GM12874 (cell line): ENCODE measurements at regions not wholly inside any gene's neighbourhood (a gene's known extent, or its start where the extent isn't known, plus 50 kb on each side); places are given as distances from the start of the nearest gene placed in this dataset.

Experiments used
- TF ChIP-seq, protein P1 (sequence below): IDR thresholded peaks from 2 replicates; pipeline ENCODE4 v1.5.1; 2011; ENCODE audit warnings: low read depth, mild to moderate bottlenecking, control low read depth, low read length, moderate library complexity; ENCODE audit not compliant: insufficient read depth

DNA sequence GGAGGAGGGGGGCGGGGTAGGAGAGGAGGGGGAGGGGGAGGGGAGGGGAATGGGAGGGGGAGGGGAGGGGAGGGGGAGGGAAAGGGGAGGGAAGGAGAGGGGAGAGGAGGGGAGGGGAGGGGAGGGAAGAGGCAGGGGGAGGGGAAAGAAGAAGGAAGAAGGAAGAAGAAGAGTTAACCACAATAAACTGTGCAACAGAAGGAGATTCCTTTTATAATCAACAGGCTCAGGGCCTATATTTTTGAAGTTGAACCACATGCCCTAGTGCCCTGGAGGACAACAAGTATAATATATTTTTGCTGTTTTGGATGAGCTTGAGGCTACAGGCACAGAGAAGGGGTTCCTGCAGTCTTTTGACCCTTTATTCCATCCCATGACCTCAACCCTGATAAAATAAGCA, 228.2 kb upstream of the IRF2BP2 start:
- TF ChIP-seq, protein P1, sequence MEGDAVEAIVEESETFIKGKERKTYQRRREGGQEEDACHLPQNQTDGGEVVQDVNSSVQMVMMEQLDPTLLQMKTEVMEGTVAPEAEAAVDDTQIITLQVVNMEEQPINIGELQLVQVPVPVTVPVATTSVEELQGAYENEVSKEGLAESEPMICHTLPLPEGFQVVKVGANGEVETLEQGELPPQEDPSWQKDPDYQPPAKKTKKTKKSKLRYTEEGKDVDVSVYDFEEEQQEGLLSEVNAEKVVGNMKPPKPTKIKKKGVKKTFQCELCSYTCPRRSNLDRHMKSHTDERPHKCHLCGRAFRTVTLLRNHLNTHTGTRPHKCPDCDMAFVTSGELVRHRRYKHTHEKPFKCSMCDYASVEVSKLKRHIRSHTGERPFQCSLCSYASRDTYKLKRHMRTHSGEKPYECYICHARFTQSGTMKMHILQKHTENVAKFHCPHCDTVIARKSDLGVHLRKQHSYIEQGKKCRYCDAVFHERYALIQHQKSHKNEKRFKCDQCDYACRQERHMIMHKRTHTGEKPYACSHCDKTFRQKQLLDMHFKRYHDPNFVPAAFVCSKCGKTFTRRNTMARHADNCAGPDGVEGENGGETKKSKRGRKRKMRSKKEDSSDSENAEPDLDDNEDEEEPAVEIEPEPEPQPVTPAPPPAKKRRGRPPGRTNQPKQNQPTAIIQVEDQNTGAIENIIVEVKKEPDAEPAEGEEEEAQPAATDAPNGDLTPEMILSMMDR, result no peak

DNA sequence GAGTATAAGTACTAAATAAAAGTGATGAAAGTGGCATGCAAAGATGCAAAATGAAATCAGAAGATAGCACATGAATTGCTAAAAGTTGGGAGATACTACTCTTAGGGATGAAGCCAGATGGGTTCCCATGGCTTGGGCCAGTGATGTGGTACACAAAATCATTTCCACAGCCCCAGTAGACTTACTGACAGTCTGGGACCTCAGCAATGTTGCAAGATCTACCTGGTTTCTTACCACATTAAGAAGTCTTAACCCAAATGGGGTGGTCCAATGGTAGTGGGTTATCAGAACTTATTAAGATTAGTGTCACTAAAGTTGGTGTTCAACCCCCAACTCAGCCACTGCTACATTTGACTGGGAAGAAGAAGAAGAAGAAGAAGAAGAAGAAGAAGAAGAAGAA, 227.7 kb upstream of the IRF2BP2 start:
- TF ChIP-seq, protein P1, result no peak

DNA sequence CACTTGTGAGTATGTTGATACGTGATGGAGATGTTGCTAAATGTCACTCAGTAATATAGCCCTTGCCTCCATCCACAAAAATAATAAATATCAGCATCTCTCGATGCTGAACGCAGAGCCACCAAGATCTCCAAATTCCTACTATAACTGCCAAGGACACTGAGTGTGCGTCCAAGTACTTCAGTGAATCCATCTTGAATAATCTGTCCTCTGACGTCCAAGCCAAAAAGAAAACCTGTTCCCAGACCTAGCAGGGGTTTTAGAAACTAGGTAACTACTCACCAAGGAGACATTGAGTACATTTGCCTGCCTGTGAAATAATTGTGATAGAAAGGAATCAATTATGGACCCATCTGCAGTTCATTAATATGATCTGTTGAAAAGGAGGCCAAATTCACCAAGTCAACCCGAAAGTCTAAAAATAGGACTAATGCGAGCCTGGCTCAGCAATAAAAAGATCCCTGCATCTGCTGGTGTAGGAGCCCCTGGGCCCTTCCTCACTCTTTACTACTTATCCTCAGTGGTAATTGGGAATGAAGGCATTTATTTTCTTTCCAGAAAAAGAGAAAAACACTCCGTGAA, 226.9 kb upstream of the IRF2BP2 start:
- TF ChIP-seq, protein P1, result no peak

DNA sequence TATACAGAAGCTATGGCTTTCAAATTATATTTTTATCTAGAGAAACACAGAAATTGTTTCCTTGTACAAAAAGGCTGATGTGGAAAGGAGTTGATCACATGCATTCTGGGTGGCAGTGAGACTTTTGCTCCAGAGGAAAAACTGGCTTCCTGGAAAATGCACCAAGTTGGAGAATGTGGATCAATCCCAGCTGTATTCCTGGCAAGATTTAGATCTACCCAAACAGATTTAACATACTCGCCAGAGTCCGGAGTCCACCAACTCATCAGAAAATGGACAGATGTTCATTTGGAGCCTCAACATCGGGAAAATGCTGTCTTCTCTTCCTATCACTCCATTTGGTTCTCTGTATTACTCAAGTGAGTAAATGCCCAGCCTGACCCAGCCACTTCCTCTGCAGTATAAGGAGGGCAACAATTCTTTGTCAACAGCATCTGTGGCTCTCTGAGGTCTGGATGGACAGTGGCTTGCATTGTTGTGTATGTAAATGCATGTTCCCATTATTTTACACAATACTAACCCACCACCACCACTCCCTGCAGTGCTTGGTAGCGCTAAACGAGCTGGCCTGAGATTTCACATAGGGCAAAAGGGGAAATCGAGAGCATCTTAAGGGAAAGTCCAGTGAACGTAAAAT, 226.2 kb upstream of the IRF2BP2 start:
- TF ChIP-seq, protein P1, result no peak

DNA sequence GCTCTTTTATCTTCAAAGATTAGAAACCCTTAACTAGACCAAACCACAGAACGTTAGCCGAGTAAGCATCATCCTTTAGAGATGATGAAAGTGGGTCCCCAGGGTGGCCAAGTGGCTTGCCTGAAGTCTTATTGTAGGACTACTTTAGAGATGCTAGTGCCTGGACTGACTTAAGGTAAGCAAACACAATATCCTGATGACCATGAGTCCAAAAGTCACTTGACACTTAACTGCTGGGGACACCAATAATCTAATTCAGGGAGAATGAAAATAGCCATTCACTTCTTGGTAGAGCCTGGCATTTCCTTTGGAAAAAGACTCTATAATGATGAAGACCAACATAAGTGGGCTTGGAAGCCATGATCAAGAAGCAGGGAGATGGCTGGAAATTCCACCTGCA, 225.3 kb upstream of the IRF2BP2 start:
- TF ChIP-seq, protein P1, result no peak

DNA sequence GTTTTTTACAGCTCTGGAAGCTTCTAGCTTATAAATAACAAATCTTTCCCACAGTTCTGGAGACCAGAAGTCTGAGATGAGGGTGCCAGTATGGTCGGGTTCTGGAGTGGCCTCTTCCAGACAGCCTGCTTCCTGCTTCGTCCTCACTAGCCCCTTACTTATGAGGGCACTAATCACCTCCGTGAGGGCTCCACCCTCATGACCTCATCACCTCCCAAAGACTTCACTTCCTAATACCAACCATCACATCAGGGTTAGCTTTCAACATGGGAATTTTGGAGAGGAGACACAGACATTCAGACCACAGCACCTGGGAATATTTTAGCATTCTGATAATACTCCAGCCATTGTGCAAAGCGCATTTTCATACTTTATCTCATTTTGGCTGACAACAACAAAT, 223.7 kb upstream of the IRF2BP2 start:
- TF ChIP-seq, protein P1, result no peak

DNA sequence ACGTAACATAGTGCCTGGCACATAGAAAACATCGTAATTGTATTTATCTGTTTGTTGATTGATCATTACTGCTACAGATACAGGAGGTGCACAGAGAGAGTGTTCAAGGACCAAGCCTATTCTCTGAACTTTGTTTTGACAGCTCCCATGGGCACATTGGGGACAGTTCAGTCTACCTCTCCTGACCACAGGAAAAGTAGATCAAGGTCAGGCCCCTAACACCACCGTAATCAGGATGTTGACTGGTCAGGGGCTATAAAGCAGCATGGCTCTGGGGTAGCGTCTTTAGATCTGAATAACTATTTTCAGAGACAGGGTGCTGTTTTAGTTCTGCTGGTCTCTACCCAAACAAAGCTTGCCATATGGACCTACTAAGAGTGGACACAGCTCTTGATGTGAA, 223.1 kb upstream of the IRF2BP2 start:
- TF ChIP-seq, protein P1, result no peak
